GM18520 (cell line): ENCODE measurements at regions not wholly inside any gene's neighbourhood (a gene's known extent, or its start where the extent isn't known, plus 50 kb on each side); places are given as distances from the start of the nearest gene placed in this dataset.

Experiments used
- ATAC-seq: cut with Tn5 transposase; IDR thresholded peaks from one replicate; pipeline ENCODE4 v1.9.1; 2021; ENCODE audit not compliant: unreplicated experiment

DNA sequence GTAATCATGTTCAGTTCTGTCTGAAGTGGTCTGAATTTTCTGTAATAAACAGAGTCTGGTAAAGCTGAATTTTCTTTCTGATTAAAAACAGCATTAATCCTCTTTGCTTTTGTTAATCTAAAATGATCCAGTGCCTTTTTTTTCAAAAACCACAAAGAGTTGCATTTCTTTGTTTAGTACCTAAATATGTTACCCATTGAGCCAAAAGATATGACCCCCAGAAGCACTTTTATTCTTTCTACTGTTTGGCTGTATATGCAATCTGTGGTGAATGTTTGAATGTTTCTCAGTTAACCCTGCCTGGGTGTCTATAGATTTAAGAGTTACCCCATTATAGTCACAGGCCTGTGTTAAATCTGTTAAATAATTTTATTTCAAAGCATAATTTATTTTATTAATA is 394.8 kb downstream of the PTPRC start:
- no peak for ATAC-seq

DNA sequence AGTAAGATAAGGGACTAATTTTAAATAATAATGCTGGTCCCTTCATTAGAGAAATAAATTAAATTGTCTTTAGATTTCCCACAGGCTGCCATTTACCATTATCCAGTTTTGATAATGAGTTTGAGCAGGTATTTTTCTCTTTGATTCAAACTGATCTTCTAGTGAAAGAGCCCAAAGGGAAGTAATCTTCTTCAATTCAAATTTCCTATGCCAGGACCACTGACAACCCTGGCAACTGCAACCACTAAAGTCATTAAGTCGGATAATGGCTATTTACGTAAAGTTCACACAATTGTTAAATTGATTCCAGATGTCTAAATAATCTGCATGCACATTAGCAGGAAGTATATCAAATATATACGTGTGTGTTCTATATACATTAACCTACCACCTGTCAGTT is 399.3 kb downstream of the PTPRC start:
- no peak for ATAC-seq

DNA sequence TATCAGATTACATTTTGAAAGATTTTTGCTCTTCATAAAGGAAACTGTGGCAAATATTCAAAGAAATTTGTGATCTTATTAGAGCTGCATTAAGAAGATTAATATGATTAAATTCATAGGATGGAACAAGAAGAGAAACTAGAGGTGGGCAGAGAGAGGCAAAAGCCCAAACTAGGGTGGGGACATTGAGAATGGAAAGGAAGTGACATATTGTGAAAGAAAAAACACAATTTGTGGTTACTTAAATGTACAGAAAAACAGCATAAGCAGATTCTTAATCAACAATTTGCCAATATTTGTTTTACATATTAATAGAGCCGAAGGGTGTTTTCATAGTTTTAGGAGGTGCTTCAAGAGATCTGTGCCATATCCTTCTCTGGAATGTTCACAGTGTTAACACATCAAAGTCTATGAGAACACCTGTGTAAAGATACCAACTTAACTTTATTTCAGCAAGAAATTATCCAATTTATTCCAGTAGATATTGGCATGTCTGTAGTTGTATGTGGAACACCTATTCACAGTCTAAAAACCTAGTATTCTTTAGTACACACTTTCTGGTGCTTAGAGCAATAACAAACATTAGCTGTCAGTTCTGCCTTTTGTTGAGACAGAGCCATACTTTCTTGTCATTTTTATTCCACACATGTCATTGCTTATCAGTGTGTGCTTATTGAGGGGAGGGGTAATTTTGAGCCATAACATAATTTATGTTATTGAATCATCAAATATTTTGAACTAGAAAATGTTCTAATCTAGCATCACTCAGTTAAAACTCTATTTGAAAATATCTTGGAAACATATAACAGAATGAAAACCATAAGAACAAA is 401.5 kb downstream of the PTPRC start:
- ATAC-seq = no peak

DNA sequence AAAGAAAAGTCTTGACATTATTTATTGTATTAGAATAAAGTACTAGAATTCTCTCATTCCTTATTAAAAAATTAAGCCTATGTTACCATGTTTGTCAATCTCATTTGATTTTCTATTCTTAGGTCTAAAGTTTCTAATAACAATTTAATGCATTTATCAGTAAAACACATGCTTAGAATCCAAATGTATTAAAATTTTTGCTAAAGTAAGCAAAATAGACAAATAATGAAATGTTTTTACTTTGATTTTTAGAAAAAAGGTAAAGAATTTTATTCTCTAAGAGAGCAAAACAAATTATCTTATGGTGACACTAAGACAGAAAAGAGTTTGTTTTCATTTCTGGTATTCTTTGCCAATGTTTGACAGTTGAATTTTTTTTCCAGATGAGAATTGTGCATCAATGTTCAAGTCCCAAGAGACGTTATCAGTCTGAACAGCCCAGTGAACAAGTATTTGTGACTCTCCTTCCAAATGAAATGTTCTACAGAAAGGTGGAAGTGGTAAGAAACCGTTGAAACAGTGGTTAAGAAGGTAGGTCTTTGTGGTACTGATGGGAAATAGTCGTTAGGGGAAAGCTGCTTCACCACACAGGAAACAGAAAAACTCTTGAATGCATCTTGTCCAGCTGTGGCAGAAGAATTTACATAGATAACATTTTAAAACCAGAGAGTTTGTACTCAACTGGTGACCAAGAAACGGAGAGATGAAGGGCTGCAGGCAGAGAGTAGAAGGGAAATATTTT is 402.5 kb downstream of the PTPRC start:
- ATAC-seq = peak; percentile 99

- ATAC-seq = no peak
Observed at GRCh38 chr1:199042193-199042592, 403.4 kb downstream of the PTPRC start.

GRCh38 chr1:199044191-199044590 is 405.4 kb downstream of the PTPRC start:
- no peak for ATAC-seq

- ATAC-seq = no peak
Observed at GRCh38 chr1:199046618-199047017, 407.8 kb downstream of the PTPRC start.

DNA sequence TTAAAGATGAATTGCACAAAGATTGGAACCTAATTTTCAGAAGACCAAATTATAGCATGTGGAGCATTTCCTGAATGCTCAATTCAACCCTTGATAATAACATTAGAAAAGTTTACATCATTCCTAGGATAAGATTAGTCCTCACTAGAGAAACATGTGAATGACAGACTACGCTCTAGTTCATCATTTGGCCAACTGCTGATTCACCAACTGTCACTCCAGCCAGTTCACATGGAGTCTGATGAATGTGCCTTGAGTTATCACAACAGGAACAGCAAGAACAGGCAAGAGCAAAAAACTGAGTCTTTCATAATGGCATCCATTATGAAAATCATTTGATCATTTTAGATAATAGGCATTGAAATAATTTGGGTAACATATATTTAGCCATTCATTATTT is 415.9 kb downstream of the PTPRC start:
- no peak for ATAC-seq

GRCh38 chr1:199057322-199057721 is 418.5 kb downstream of the PTPRC start:
- no peak for ATAC-seq

DNA sequence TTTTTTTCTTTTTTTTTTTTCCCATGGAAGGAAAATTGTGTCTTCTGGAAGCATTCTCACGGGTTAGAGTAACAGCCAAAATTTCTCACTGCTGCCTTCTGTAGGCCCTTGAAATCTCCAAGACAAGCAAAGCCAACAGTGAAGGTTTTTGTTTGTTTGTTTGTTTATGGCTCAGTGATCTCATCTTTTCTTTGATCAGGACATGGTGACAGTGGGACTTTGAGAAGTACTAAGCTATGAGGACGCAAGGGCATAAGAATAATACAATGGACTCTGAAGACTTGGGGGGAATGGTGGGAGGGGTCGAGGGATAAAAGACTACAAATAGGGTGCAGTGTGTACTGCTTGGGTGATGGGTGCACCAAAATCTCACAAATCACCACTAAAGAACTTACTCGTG is 419.4 kb downstream of the PTPRC start:
- ATAC-seq = no peak

DNA sequence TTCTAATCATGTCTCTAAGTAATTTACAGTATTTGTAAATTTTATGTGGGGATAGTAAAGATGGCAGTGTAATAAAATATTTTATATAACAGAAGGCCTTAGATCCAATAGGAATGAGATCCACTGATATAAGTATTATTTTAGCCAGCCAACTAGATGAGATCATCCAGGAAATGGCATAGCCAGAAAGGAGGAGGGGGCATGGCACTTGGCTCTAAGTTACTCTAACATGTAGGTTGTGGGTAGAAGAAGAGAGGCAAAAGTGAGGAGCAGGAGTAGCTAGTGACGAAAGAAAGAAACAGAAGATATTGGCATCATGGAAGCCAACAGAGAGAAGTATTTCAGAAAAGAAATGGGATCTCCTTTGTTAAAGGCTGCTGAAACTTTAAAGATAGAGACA is 426.1 kb downstream of the PTPRC start:
- no peak for ATAC-seq

- peak; percentile 88 for ATAC-seq
Observed at GRCh38 chr1:199067483-199067882, 428.6 kb downstream of the PTPRC start.

DNA sequence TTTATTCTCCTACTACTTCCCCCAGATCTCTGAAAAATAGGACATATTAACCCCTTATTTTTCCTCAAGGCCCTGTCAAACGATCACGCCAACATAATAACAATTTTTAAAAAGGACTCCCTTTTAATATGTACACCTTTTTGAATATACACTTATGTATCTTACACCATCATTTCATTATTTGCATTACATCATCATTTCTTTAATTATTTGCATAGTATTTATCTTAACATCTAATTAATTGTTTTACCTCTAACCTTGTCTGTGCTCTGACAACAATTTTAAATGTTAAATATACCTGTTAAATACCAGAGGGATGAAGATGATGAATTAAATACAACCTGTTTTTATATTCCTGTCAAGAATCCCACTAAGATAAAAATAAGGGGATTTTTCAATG is 432.2 kb downstream of the PTPRC start:
- ATAC-seq = no peak

GRCh38 chr1:199073166-199073565 is 434.3 kb downstream of the PTPRC start:
- no peak for ATAC-seq

DNA sequence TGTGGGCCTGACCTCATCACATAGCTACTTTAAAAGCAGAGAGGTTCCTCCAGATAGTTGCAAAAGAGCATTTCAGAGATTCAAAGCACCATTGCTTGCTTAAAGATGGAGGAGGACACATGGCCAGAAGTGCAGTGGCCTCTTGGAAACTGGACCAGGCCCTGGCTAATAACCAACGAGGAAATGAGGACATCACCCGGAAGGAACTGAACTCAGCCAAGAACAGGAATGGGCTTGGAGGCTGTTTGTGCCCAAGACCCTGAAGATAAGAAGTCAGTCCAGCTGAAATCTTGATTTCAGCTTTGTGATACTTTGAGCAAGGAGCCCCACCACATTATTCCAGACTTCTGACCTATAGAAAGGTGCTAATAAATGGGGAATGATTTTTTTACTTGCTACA is 437.0 kb downstream of the PTPRC start:
- no peak for ATAC-seq

DNA sequence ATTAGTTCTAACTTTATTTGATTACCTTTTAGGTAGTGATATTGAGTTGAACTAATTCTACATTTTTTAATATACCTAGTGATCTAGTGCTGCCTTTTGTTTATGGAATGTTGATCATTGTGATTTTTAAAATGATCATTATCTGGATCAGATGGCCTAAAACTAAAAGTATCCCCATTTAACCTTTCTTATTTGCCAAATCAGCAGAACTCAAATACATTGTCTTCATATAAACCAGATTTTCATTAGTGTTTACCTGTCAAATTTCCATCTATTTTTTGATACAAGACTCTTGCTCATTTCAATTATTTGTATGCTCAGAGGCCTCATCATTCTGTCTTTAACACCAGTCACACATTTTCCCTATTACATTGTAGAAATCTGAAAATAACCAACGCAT is 441.2 kb downstream of the PTPRC start:
- no peak for ATAC-seq

GRCh38 chr1:199081739-199082138 is 442.9 kb downstream of the PTPRC start:
- peak; percentile 78 for ATAC-seq

DNA sequence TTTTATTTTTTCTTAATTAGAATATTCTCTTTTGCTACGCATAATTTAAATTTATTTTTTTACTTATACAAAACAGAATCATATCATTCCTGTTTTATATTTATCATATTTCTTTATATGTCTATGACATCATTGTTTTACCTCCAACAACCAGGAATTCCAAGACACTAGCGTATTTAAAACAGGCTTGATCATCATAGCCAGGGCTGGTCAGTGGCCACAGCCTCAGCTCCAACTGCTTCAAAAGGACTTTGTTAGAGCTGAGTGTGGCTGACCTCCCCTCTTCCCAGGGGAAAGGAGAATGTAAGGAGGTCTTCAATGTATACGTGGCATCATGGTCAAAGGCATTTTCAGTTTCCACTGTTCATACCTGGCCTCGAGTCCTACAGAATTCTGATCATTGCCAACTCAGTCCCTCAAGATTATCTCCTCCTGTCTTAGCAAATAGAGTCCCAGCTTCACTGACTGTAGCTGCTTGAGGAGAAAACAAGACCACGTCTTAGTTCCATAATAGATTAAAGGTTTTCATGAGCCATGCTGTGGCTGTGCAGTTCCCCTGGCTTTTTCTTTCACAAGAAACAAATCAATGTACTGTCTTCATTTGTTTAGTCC is 444.0 kb downstream of the PTPRC start:
- ATAC-seq = no peak

DNA sequence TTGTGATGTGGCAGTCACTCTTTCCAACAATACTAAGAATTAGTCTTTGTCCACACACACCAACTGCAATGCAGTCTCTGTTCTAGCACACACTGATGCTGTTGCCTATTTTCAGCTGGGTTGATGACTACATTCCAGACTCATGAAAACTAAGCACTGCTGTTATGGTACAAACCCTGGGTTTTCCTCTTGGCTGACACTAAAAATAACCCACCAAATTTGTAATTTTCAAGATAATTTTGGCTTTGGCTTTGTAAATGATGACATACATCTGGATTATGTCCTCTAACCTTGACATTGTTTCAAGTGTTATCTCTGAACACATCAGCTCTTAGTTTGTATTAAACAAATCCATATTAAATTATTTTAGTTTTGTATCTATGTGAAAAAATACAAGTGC is 444.8 kb downstream of the PTPRC start:
- ATAC-seq = no peak

GRCh38 chr1:199084293-199084692 is 445.5 kb downstream of the PTPRC start:
- ATAC-seq = no peak

GRCh38 chr1:199085903-199086302 is 447.1 kb downstream of the PTPRC start:
- no peak for ATAC-seq

DNA sequence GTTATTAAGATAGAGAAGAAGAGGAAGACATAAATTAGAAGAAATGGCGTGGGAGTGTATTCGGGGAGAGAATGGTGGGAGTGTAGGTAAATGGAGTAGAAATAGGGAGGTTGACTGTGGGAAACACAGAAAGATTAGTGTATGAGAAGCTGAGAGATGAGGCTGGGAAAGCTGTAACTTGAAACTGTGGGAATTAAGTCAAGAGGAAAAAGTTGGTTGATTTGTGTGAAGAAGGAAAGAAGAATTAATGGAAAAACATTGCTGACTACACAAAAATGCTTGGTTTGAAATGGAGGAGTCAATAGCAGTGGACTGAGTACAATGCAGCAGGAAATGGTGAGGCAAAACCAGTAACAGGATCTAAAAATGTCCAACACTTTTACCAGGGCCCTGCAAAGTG is 448.3 kb downstream of the PTPRC start:
- ATAC-seq = no peak
